T follicular helper cell (primary cell): ENCODE measurements at regions not wholly inside any gene's neighbourhood (a gene's known extent, or its start where the extent isn't known, plus 50 kb on each side); places are given as distances from the start of the nearest gene placed in this dataset.
"Not testable (repeated sequence)": the region's sequence is repeated elsewhere in the genome, so short reads cannot be mapped to it uniquely, and the experiment has no call there.

ENCODE experiments used
- DNase-seq: peaks from one replicate; pipeline ENCODE4 v3.0.0-alpha.2; 2020; ENCODE audit warnings: low read depth

GRCh38 chr21:14903172-14903865, 161.5 kb downstream of the NRIP1 start:
- DNase-seq, result no peak

- no peak for DNase-seq
Observed at GRCh38 chr21:14901482-14901958, 163.3 kb downstream of the NRIP1 start.

GRCh38 chr21:14900611-14901010, 164.2 kb downstream of the NRIP1 start:
- no peak for DNase-seq

GRCh38 chr21:14900058-14900457, 164.7 kb downstream of the NRIP1 start:
- DNase-seq, result no peak

- DNase-seq, result no peak
Observed at GRCh38 chr21:14895792-14896191, 169.0 kb downstream of the NRIP1 start.

GRCh38 chr21:14890141-14890540, 174.7 kb downstream of the NRIP1 start:
- no peak for DNase-seq

GRCh38 chr21:14889080-14889810, 175.6 kb downstream of the NRIP1 start:
- no peak for DNase-seq

- no peak for DNase-seq
Observed at GRCh38 chr21:14888202-14888601, 176.6 kb downstream of the NRIP1 start.

GRCh38 chr21:14886001-14886400, 178.8 kb downstream of the NRIP1 start:
- DNase-seq, result no peak

- DNase-seq, result no peak
Observed at GRCh38 chr21:14883351-14883750, 181.4 kb downstream of the NRIP1 start.

- not testable (repeated sequence) for DNase-seq
Observed at GRCh38 chr21:14882545-14882944, 182.3 kb downstream of the NRIP1 start.

- DNase-seq, result no peak
Observed at GRCh38 chr21:14881863-14882499, 182.8 kb downstream of the NRIP1 start.

GRCh38 chr21:14880922-14881321, 183.9 kb downstream of the NRIP1 start:
- no peak for DNase-seq

GRCh38 chr21:14879458-14879857, 185.3 kb downstream of the NRIP1 start:
- DNase-seq, result no peak

GRCh38 chr21:14878971-14879370, 185.8 kb downstream of the NRIP1 start:
- no peak for DNase-seq

- no peak for DNase-seq
Observed at GRCh38 chr21:14877581-14878228, 187.1 kb downstream of the NRIP1 start.

- no peak for DNase-seq
Observed at GRCh38 chr21:14876524-14876840, 188.3 kb downstream of the NRIP1 start.

GRCh38 chr21:14875704-14876523, 188.9 kb downstream of the NRIP1 start:
- no peak for DNase-seq

- DNase-seq, result no peak
Observed at GRCh38 chr21:14875186-14875585, 189.6 kb downstream of the NRIP1 start.

- no peak for DNase-seq
Observed at GRCh38 chr21:14874379-14874778, 190.4 kb downstream of the NRIP1 start.

- no peak for DNase-seq
Observed at GRCh38 chr21:14871861-14872260, 192.9 kb downstream of the NRIP1 start.

- DNase-seq, result no peak
Observed at GRCh38 chr21:14870853-14871149, 194.0 kb downstream of the NRIP1 start.
